Liver (tissue), 3 donors: ENCODE measurements at regions not wholly inside any gene's neighbourhood (a gene's known extent, or its start where the extent isn't known, plus 50 kb on each side); places are given as distances from the start of the nearest gene placed in this dataset.

ENCODE experiments used
- GABPA ChIP-seq, 2 donors: IDR thresholded peaks in 1 of 2; conservative IDR thresholded peaks in 1 of 2; 2 replicates each; pipeline ENCODE4 v1.6.1; 2016; ENCODE audit warnings: antibody characterized with exemption in 2 of 2, mild to moderate bottlenecking in 1 of 2, moderate library complexity in 1 of 2
- HNF4G ChIP-seq: IDR thresholded peaks from 2 replicates; pipeline ENCODE4 v1.6.1; 2016; ENCODE audit warnings: antibody characterized with exemption
- JUND ChIP-seq, 2 donors: IDR thresholded peaks; 2 replicates each; pipeline ENCODE4 v1.6.1; 2016; ENCODE audit warnings: antibody characterized with exemption in 2 of 2
- RAD21 ChIP-seq, 2 donors: IDR thresholded peaks; 2 replicates each; pipeline ENCODE4 v1.6.1; 2016; ENCODE audit warnings: antibody characterized with exemption in 2 of 2, mild to moderate bottlenecking in 2 of 2
- RXRA ChIP-seq, 2 donors: IDR thresholded peaks; 2 replicates each; pipeline ENCODE4 v1.6.1; 2017 to 2018; ENCODE audit warnings: antibody characterized with exemption in 2 of 2, mild to moderate bottlenecking in 1 of 2
- SP1 ChIP-seq: IDR thresholded peaks from 2 replicates; pipeline ENCODE4 v1.6.1; 2018; ENCODE audit warnings: antibody characterized with exemption, mild to moderate bottlenecking
- TAF1 ChIP-seq: conservative IDR thresholded peaks from 2 replicates; pipeline ENCODE4 v1.6.1; 2016; ENCODE audit warnings: antibody characterized with exemption, mild to moderate bottlenecking
- YY1 ChIP-seq: IDR thresholded peaks from 2 replicates; pipeline ENCODE4 v1.6.1; 2016; ENCODE audit warnings: antibody characterized with exemption, mild to moderate bottlenecking
- TF ChIP-seq, protein P1 (sequence below): fragments of 150-350 bp; IDR thresholded peaks from 2 replicates; pipeline ENCODE4 v1.5.1; 2017; ENCODE audit warnings: improper control_type of control experiment, low read depth, low read length; ENCODE audit not compliant: missing input control
- TF ChIP-seq, protein P2 (sequence below): IDR thresholded peaks from 2 replicates; pipeline ENCODE4 v1.6.1; 2016; ENCODE audit warnings: antibody characterized with exemption, mild to moderate bottlenecking
- TF ChIP-seq, protein P3 (sequence below): IDR thresholded peaks from 2 replicates; pipeline ENCODE4 v1.6.1; 2016; ENCODE audit warnings: antibody characterized with exemption
- TF ChIP-seq, protein P4 (sequence below): IDR thresholded peaks from 2 replicates; pipeline ENCODE4 v1.6.1; 2016; ENCODE audit warnings: antibody characterized with exemption
- TF ChIP-seq, protein P5 (sequence below): IDR thresholded peaks from 2 replicates; pipeline ENCODE4 v1.6.1; 2016; ENCODE audit warnings: antibody characterized with exemption
- donor health status: healthy.
- donor health status: healthy.

DNA sequence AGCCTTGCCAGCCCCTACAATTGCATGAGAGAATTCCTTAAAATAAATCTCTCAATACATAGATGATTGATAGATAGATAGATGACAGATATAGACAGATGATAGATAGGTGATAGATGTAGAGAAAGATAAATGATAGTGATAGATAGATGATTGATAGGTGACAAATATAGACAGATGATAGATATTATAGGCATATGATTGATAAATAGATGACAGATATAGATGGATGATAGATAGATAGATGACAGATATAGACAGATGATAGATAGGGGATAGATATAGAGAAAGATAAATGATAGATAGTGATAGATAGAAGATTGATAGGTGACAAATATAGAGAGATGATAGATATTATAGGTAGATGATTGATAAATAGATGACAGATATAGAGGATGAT is 564.6 kb downstream of the ETS1 start:
- no peak for TF ChIP-seq SP1
- TF ChIP-seq, protein P1, sequence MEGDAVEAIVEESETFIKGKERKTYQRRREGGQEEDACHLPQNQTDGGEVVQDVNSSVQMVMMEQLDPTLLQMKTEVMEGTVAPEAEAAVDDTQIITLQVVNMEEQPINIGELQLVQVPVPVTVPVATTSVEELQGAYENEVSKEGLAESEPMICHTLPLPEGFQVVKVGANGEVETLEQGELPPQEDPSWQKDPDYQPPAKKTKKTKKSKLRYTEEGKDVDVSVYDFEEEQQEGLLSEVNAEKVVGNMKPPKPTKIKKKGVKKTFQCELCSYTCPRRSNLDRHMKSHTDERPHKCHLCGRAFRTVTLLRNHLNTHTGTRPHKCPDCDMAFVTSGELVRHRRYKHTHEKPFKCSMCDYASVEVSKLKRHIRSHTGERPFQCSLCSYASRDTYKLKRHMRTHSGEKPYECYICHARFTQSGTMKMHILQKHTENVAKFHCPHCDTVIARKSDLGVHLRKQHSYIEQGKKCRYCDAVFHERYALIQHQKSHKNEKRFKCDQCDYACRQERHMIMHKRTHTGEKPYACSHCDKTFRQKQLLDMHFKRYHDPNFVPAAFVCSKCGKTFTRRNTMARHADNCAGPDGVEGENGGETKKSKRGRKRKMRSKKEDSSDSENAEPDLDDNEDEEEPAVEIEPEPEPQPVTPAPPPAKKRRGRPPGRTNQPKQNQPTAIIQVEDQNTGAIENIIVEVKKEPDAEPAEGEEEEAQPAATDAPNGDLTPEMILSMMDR, result no peak
- no peak for TF ChIP-seq YY1
- TF ChIP-seq, protein P2, sequence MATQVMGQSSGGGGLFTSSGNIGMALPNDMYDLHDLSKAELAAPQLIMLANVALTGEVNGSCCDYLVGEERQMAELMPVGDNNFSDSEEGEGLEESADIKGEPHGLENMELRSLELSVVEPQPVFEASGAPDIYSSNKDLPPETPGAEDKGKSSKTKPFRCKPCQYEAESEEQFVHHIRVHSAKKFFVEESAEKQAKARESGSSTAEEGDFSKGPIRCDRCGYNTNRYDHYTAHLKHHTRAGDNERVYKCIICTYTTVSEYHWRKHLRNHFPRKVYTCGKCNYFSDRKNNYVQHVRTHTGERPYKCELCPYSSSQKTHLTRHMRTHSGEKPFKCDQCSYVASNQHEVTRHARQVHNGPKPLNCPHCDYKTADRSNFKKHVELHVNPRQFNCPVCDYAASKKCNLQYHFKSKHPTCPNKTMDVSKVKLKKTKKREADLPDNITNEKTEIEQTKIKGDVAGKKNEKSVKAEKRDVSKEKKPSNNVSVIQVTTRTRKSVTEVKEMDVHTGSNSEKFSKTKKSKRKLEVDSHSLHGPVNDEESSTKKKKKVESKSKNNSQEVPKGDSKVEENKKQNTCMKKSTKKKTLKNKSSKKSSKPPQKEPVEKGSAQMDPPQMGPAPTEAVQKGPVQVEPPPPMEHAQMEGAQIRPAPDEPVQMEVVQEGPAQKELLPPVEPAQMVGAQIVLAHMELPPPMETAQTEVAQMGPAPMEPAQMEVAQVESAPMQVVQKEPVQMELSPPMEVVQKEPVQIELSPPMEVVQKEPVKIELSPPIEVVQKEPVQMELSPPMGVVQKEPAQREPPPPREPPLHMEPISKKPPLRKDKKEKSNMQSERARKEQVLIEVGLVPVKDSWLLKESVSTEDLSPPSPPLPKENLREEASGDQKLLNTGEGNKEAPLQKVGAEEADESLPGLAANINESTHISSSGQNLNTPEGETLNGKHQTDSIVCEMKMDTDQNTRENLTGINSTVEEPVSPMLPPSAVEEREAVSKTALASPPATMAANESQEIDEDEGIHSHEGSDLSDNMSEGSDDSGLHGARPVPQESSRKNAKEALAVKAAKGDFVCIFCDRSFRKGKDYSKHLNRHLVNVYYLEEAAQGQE, result no peak
- TF ChIP-seq, protein P3, sequence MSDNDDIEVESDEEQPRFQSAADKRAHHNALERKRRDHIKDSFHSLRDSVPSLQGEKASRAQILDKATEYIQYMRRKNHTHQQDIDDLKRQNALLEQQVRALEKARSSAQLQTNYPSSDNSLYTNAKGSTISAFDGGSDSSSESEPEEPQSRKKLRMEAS, result no peak
- TF ChIP-seq GABPA (IDR thresholded peaks at IDR 0.05 in 1 of 2, conservative IDR thresholded peaks at IDR 0.05 in 1 of 2), result no peak
- TF ChIP-seq, protein P4, sequence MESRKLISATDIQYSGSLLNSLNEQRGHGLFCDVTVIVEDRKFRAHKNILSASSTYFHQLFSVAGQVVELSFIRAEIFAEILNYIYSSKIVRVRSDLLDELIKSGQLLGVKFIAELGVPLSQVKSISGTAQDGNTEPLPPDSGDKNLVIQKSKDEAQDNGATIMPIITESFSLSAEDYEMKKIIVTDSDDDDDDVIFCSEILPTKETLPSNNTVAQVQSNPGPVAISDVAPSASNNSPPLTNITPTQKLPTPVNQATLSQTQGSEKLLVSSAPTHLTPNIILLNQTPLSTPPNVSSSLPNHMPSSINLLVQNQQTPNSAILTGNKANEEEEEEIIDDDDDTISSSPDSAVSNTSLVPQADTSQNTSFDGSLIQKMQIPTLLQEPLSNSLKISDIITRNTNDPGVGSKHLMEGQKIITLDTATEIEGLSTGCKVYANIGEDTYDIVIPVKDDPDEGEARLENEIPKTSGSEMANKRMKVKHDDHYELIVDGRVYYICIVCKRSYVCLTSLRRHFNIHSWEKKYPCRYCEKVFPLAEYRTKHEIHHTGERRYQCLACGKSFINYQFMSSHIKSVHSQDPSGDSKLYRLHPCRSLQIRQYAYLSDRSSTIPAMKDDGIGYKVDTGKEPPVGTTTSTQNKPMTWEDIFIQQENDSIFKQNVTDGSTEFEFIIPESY, result no peak
- TF ChIP-seq RXRA (IDR thresholded peaks at IDR 0.05), result no peak
- TF ChIP-seq HNF4G, result no peak
- TF ChIP-seq JUND (IDR thresholded peaks at IDR 0.05), result no peak
- TF ChIP-seq TAF1, result no peak
- TF ChIP-seq RAD21 (IDR thresholded peaks at IDR 0.05), result no peak
- TF ChIP-seq, protein P5, sequence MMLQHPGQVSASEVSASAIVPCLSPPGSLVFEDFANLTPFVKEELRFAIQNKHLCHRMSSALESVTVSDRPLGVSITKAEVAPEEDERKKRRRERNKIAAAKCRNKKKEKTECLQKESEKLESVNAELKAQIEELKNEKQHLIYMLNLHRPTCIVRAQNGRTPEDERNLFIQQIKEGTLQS, result no peak
